ENCODE measurements at regions not wholly inside any gene's neighbourhood (a gene's known extent, or its start where the extent isn't known, plus 50 kb on each side); places are given as distances from the start of the nearest gene placed in this dataset.

DNA sequence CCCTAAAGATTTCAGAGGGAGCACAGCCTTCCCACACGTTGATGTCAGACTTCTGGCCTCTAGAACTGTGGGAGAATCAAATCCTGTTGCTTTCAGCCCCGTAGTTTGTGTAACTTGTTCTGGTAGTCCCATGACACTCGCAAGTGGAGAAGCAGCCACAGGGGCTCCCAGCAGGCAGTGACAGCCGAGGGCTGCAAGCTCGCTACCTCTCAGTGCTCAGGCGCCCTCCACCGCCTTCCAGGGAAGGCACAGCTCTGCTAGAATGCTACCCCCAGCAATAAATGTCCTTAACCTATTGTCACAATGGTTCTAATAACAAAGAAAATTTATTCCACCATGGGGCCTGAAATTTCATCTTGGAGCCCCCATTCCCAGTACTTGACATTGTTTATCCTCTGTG, 143.1 kb upstream of the ZNF236 start:
- no peak for DNase-seq

DNA sequence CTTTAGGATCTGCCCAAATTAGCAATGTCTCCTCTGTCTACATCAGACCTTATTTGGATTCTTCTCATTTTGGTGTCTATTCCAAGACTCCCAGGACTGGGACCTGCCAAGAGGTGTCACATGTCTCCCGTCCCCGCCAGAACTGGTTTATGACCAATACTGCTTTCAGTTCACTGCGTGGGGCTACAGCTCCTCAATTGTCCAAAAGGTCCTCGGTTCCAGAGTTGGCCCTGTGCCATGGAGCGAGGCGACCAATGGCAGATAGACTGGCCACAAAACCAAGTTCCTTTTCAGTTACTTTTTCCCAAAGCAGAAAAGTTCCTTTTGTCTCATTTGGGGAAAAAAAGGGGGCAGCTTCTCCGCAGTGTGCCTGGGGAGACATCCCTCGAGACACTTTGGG, 144.1 kb upstream of the ZNF236 start:
- no peak for DNase-seq

DNA sequence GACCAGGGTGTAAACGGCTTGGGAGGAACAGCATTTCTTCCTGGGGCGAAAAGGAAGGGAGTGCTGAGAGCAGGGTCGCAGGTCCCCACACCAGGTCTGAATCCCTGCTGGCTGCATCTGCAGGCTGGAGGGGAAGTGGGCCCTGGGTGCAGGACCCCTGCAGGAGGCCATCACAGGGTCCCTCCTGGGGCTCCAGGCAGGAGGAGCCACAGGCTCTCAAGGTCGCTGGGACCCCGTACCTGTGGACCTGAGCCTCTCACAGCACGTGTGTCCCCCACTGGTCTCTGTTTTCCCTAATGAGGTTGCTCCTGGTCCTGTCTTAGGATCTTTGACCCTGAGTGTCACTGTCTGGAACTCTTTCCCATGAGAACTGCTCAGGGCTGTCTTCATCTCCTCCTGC, 147.8 kb upstream of the ZNF236 start:
- DNase-seq, result no peak

DNA sequence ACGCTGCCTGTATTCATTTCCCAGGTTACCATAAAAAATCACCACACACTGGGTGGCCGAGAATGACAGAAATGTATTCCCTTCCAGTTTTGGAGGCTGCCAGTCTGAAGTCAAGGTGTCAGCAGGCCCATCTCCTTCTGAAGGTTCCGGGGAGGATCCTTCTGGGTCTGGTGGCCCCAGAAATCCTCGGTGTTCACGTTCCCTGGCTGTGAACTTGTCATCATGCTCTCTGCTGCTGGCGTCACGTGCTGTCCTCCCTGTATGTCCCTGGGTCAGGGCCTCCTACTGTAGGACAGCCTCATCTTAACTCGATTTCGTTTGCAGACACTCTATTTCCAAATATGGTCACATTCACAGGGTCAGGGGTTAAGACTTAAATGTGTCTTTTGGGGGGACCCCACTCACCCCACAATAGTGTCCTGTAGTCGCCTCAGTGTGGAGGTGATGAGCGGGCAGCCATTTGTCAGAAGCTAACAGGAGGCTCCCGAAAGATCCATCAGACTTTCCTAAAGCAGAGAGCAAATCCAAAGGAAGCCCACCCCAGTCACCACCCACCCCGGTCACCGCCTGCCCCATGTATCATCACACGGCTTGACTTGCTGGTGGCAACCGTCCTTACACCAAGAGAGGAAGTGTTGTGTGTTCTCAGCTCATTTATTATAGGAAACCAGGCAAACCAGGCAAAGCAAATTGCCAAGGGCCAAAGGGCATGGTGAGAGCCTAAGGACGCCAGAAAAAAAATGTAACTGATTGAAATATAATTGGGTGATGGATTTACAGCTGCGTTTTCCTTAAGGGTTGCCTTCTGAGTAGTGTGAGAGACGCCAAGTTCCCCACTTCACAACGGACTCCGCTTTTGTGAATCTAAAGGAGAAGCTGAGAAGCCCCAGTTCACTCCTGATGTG, 148.8 kb upstream of the ZNF236 start:
- DNase-seq, result no peak

DNA sequence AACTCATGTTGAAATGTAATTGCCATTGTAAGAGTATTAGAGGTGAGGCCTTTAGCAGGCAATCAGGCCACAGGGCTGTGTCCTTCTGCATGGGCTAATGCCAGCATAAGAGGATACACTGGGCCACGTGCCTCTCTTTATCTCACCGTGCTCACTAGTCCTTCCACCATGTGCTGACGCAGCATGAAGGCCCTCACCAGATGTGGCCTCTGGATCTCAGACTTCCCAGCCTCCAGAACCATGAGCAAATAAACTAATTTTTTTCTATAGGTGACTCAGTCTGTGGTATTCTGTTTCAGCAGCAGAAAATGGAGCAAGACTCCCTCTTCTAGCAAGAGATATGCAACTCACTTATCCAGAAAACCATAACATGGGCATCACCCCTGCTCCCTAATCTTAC, 149.7 kb upstream of the ZNF236 start:
- DNase-seq, result no peak

DNA sequence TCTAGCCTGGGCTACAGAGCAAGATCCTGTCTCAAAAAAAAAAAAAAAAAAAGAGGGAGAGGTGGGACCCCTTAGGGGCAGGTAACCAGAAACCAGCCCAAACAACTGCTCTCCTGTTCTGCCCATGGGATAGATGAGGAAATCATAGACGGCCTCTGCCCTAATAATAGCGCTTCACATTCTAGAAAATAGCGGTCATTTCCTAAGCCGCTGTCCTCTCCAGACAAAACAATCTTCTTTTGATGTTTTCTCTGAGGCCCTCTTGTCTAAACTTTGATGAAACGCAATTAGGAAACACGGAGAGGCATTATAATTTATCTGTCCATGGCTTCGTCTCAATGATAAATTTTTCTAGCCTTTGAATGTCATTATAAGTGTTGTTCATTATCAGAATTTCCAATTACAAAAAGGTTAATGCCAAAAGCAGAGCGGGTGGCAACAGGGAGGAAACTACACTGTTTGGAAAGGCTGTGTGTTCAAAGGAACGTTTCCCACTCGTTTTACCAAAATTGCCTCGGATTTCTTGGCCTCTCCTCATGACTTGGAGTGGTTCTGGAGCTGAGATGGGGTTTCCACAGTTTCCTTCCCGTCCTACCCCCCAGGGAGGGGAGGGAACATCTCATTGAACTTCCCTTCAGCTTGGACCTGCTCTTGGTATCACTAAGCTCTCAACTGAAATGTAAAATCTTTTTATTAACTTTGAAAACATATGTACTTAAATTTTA, 151.6 kb upstream of the ZNF236 start:
- no peak for DNase-seq

DNA sequence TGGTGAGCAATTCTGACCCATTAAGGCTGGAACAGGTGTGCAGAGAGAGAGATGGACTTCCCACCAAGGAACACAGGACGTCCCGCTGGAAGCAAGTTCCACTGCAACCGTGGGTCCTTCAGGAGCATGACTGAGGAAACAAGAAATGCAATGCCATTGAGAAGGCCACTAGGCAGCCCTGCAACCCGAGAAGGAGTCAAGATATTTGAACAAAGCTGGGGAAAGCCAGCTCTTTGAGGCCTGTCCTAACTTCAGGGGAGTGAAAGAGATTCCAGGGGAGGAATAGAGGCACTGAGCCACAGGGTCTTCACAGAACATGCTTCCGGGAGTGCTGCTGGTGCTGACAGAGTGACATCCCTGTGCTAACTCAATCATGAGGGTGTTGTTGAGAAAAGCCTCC, 153.8 kb upstream of the ZNF236 start:
- DNase-seq, result no peak

DNA sequence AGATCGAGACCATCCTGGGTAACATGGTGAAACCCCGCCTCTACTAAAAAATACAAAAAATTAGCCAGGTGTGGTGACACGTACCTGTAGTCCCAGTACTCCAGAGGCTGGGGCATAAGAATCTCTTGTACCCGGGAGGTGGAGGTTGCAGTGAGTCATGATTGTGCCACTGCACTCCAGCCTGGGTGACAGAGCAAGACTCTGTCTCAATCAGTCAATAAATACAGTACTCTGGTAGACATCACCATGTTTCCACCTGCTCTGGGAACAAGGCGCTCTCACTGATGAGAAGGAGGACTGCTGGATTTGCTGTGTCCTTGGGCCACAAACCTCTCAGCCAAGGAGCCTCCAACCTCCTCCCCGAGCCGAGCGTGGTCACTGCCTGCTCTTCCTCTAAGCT, 154.2 kb upstream of the ZNF236 start:
- DNase-seq, result no peak

DNA sequence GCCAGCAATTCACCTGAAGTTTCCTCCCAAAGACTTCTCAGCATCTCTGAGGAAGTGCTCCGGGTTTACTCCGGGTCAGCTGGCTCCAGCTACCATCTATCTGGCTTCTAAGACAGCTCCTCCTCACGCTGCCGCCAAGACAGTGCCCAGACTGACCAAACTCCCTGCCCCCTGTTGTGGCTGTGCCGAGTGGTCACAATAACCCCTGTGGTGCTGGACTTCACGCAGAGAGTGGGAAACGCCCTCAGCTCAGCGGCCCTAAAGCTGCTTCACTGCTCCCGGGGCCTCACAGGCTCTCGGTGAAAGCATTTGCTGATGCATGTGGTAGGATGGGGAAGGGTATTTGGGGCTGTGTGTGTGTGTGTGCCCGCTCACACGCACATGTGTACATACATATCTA, 154.8 kb upstream of the ZNF236 start:
- no peak for DNase-seq

DNA sequence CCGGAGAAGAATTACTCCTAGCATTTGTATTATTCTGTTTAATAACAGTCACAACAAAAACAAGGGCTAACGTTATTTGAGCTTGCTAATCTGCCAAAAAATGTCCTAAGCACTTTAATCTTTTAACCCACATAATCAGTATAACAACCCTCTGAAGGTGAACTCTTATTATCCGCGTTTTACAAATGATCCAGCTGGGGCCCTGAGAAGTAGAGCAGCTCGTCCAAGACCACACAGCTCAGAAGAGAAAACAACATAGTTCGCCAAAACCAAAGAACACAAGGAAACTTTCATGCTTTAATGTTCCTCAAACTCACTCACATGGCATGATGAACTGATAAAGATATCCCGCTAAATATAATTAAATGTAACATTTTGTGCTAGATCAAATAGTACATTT, 159.7 kb upstream of the ZNF236 start:
- no peak for DNase-seq

DNA sequence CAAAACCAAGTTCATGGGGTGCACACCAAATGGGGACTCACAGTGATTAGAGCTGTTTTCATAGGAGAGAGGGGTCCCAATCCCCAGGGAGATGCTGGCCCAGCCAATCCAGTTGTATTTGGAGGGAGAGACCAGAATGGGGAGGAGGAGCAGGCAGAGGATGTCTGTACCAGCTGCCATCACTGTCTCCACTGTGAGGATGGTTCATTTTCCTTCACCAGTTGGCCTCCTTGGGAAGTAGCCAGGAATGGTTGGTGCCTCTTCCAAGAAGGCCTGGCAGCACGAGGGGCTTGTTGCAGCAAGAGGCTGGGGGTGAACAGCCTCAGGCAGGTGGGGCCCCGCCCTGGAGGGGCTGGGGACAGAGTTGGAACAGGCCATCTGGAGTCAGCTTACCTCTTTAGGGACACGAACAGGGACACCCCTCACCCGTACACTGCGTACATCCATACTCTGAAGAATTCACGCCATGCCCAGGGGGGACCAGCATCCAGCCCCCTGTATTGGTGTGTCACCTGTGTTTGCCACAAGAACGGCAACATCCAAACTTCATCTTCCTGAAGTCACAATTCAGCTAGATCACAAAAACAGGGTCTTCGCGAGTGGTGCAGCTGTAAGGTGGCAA, 161.7 kb upstream of the ZNF236 start:
- DNase-seq, result no peak

DNA sequence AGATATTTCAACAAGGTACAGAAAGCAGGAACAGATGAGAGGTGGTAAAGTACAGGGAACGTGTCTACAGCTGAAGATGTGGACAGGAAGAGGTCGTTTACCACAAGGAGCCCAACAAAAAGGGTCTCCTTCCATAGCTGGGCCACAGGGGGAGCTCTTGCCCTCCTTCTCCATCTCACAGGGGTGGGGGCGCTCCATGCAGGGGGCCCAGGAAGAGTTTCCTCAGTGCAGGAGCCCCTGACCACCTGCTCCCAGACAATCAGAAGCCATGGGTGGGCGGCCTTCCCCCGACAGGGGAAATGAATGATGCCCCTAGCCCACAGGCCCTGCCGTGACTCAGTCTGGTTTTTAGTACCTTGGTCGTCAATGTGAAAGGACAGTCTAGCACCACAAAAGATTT, 163.6 kb upstream of the ZNF516 start:
- peak; percentile 25 to 30 for DNase-seq

DNA sequence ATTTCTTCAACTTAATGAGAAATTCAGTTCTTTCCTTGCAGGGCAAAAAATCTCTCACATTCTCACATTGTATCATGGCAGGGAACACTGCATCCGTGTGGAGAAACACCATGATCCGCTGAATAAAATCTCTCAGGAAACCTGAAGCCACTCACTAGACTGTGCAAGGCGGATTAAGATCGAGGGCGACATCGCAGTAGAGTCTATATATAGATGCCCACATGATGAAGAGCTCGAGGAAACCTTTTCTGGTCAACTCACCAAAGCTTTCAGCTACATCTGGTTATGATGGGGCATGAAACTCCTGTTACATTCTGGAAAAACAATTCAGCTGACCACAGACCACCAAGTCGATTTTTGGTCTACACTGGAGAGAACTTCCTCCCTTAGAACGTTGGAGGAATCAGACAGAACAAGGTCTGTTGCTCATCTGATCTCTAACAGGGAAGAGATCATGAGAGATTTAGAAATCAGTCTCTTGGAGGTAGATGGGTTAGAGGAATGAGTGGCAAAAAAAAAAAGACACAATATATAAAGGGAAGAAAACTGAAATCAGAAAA, 162.9 kb upstream of the ZNF516 start:
- no peak for DNase-seq

DNA sequence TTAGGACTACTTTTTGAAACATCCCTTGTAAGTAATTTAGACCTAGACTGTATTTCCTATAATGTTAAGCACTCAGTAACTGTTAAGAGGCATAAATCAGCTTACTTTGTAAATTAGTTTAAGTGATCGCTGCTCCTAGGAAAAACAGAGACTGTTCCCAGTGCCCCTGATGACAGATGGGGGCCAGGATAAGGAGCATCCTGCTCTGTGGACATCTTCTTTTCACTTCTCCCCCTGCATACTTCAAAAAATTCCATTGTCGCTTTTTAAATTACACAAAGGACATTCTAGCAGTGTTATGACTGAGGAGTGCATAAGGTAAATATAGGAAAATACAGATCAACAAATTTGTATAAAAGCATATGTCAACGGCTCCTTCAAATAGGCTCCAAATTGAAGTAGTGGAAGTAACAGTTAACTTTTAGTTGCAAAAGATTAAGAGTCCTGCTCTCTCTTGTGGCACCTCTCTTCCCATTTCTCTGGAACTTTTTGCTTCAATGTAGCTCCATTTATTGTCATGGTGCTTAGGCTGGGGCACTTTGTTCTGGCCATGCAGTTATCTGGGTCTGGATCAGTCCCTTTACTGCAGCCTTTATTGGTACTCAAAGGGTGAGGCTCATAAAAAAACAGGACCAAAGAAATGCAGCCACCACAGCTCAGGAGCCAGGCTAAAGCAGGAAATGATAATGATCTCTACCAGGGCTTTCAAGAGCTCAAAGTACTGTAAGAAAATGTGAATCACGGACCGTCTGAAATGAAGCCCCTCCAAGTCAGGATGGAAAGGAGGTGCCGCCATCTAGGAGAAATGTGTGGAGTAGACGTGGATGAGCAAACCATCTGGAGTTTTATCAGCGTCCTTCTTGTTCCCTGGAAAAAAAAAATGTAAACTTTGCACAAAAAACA, 162.1 kb upstream of the ZNF516 start:
- no peak for DNase-seq

DNA sequence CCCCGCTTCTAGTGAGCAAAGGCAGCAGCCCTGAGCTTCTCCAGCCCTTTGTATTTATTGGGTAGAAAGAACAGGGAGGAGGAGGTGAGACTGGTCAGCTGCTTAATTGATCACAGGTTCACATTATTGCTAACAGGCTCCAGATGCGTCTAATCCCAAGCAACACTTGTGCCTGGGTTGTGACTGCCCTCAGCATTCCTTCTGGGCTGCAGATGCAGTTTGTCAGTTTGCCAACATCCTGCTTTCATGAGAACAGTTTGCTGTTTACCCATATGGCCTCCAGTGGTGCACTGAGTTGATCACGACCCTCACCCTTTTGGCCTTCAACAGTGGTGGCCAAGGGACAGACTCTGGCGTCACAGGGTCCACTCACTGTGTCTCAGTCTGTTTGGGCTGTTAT, 159.5 kb upstream of the ZNF516 start:
- no peak for DNase-seq

DNA sequence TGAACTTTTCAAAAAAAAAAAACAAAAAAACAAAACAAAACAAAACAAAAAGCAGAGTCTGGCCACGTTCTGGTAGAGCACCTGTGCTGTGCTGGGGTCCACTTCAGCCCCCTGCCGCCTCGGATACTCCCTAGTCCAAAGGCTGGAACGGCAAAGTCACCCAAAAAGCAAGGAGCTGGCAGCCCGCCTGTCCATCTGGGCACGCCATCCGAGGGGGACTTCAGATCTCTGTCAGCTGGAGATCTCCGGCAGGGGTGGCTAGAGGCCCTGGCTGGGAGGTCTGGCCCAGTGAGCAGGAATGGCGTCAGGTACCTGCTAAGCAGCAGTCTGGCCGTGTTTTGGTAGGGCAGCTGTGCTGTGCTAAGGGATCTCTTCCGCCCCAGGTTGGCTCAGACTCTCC, 152.3 kb upstream of the ZNF516 start:
- no peak for DNase-seq

DNA sequence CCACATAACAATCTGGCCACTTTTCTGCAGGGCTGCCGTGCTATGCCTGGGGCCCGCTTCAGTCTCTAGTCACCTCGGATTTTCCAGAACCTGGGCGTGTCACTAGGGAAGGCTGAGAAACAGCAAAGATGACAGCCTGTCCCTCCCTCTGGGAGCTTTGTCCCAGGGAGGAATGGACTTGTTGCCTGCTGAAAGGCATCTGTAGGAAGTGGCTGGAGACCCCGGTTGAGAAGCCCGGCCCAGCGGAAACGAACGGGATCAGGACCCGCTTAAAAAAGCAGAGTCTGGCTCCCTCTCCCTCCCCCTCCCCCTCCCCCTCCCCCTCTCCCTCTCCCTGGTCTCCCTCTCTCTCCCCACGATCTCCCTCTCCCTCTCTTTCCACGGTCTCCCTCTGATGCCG, 149.5 kb upstream of the ZNF516 start:
- no peak for DNase-seq

DNA sequence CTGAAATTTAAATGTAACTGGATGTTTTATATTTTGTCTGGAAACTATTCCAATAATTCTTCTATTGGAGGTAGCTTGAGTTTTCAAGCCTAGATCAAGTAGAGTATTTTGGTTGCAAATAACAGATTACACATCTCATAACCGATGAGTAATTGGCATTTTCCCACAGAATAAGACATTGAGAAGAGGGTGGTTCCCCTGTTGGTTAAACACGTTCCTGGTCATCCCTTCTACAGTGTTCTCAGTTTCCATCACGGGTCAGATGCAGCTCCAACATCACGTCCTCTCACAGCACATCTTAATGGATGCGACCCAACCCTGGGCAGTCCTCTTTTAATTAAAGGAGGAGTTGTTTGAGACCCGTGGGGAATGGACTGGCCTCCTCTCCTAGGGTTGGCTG, 149.0 kb upstream of the ZNF516 start:
- DNase-seq, result no peak

DNA sequence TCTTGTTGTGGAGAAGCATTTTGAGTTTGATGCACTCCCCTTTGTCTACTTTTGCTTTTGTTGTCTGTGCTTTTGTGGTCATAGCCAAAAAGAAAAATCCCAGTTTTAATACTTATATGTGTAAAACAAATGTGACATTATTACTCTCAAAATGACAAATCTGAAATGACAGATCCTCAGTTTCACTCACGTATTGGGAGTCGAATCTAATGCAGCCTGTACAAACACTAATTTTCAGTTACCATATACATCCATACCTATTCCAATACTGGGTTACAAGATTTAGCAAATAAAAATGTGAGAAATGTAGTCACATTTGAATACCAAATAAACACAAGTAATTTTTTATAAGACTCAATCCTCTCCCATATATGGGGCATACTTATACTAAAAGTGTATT, 148.2 kb upstream of the ZNF516 start:
- DNase-seq, result no peak

DNA sequence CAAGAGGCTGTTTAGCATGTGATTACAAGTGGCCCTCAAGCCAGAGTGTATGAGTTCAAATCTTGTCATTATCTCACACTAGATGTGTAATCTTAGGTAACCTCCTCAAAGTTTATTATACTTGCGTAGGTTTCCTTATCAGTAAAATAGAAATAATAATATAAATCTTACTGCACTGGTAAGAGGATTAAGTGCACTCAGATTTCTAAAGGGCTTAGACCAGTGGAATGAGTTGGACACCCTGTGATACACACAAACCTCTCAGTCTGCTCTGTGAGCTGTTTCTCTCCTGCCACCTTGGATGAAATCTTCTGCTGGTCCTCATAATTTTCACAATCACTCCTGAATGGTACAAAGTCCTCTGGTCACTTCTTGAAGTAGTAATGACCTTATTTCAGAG, 145.4 kb upstream of the ZNF516 start:
- DNase-seq, result no peak

DNA sequence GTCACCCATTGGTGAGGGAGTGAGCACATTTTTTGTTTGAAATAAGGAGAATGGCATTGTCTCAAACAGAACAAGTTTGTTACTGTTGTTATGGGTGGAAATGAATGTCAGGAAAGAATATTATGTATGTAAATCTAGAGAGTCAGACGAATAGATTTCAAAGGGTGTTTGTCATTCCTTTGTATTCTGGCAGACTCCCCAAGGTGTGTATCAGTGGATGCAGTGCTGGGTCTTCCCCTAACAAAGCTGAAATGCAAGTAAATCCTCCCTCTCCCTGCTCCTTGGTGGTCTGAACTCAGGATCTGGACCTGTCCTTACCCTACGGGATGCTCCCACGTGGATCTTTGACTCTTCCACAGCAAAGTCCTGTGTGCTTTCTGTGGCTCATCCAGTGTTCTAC, 139.5 kb upstream of the ZNF516 start:
- no peak for DNase-seq

DNA sequence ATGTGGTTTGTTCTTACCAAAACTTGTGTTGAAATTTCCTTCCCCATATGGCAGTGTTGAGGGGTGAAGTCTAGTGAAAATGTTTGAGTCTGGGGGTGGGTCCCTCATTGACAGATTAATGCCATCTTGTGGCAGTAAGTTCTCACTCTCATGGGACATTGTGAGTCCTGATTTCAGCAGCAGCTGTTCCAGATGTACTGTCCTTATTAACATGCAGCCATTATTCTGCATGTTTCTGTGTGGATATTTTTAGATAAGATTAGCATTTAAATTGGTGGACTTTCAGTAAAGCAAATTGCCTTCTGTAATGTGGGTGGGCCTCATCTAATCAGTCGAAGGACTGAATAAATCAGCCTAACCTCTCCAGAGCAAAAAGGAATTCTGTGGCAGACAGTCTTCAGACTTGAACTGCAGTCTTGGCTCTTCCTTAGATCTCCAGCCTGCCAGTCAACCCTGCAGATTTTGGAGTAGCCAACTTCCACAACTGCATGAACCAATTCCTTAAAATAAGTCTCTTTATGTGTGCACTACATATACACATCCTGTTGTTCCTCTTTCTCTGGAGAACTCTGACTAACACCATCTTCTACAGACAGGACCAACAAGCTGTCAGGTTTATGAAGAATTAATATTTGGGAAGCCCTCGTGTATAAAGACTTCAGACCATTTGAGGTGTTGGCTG, 138.7 kb upstream of the ZNF516 start:
- no peak for DNase-seq

Measured in stimulated activated CD4-positive, alpha-beta T cell treated with anti-CD3 and anti-CD28 coated beads, Interleukin-2, amount 100 ng/mL, for 24 hours (primary cell).